ENCODE measurements at regions not wholly inside any gene's neighbourhood (a gene's known extent, or its start where the extent isn't known, plus 50 kb on each side); places are given as distances from the start of the nearest gene placed in this dataset.

DNA sequence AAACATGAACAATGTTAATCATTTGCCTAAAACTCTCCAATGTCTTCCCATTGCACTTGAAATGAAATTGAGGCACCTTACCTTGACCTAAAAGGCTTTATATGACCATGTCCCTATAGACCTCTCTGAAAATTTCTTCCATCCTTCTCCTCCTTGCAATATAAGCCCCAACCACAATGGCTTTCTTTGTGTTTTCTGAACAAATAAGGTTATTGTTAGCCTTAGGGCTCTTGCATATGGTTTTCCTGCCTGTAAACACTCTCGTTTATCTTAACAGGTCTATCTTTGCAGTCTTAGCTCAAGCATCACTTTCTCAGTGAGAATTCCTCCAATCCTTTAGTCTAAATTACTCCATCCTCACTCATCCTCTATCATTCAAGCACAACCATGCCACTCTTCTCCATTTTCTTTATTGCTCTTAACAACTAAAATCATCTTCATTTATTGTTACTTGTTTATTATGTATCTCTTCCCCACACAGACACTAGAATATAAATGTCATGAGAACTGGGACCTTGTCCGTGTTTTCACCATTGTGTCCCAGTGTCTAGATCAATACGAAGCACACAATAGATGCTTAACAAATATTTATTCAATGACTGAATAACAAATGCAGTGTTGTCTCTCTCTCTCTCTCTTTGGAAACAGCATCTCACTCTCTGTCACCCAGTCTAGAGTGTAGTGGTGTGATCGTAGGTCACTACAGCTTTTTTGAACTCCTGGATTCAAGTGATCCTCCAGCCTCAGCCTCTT is 129.3 kb downstream of the RDH14 start:
- TF ChIP-seq, protein P1, sequence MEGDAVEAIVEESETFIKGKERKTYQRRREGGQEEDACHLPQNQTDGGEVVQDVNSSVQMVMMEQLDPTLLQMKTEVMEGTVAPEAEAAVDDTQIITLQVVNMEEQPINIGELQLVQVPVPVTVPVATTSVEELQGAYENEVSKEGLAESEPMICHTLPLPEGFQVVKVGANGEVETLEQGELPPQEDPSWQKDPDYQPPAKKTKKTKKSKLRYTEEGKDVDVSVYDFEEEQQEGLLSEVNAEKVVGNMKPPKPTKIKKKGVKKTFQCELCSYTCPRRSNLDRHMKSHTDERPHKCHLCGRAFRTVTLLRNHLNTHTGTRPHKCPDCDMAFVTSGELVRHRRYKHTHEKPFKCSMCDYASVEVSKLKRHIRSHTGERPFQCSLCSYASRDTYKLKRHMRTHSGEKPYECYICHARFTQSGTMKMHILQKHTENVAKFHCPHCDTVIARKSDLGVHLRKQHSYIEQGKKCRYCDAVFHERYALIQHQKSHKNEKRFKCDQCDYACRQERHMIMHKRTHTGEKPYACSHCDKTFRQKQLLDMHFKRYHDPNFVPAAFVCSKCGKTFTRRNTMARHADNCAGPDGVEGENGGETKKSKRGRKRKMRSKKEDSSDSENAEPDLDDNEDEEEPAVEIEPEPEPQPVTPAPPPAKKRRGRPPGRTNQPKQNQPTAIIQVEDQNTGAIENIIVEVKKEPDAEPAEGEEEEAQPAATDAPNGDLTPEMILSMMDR (conservative IDR thresholded peaks at IDR 0.05; ENCODE audit: low read depth in 2 of 2), result no peak
- TF ChIP-seq EZH2 (IDR thresholded peaks at IDR 0.05; ENCODE audit: low read depth, unreplicated experiment) (no peak), EZH2phosphoT487 (IDR thresholded peaks at IDR 0.05; ENCODE audit: unreplicated experiment) (no peak), JUNB (IDR thresholded peaks at IDR 0.05; ENCODE audit: unreplicated experiment) (no peak), POLR2AphosphoS5 (IDR thresholded peaks at IDR 0.05; ENCODE audit: low read depth) (no peak), CREB1 (CRISPR knock-in tag; IDR thresholded peaks at IDR 0.05; ENCODE audit: low read depth) (no peak), ZNF114 (CRISPR knock-in tag; IDR thresholded peaks at IDR 0.05) (no peak), ZNF331 (CRISPR knock-in tag; IDR thresholded peaks at IDR 0.05; ENCODE audit: low read depth) (no peak), NANOG (IDR thresholded peaks at IDR 0.05; ENCODE audit: borderline replicate concordance) (no peak)
- TF ChIP-seq, protein P2, sequence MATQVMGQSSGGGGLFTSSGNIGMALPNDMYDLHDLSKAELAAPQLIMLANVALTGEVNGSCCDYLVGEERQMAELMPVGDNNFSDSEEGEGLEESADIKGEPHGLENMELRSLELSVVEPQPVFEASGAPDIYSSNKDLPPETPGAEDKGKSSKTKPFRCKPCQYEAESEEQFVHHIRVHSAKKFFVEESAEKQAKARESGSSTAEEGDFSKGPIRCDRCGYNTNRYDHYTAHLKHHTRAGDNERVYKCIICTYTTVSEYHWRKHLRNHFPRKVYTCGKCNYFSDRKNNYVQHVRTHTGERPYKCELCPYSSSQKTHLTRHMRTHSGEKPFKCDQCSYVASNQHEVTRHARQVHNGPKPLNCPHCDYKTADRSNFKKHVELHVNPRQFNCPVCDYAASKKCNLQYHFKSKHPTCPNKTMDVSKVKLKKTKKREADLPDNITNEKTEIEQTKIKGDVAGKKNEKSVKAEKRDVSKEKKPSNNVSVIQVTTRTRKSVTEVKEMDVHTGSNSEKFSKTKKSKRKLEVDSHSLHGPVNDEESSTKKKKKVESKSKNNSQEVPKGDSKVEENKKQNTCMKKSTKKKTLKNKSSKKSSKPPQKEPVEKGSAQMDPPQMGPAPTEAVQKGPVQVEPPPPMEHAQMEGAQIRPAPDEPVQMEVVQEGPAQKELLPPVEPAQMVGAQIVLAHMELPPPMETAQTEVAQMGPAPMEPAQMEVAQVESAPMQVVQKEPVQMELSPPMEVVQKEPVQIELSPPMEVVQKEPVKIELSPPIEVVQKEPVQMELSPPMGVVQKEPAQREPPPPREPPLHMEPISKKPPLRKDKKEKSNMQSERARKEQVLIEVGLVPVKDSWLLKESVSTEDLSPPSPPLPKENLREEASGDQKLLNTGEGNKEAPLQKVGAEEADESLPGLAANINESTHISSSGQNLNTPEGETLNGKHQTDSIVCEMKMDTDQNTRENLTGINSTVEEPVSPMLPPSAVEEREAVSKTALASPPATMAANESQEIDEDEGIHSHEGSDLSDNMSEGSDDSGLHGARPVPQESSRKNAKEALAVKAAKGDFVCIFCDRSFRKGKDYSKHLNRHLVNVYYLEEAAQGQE (IDR thresholded peaks at IDR 0.05; ENCODE audit: unreplicated experiment), result no peak
- TF ChIP-seq, protein P3, sequence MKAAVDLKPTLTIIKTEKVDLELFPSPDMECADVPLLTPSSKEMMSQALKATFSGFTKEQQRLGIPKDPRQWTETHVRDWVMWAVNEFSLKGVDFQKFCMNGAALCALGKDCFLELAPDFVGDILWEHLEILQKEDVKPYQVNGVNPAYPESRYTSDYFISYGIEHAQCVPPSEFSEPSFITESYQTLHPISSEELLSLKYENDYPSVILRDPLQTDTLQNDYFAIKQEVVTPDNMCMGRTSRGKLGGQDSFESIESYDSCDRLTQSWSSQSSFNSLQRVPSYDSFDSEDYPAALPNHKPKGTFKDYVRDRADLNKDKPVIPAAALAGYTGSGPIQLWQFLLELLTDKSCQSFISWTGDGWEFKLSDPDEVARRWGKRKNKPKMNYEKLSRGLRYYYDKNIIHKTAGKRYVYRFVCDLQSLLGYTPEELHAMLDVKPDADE (IDR thresholded peaks at IDR 0.05), result no peak
